Stomach (tissue), 4 donors: ENCODE measurements at regions not wholly inside any gene's neighbourhood (a gene's known extent, or its start where the extent isn't known, plus 50 kb on each side); places are given as distances from the start of the nearest gene placed in this dataset.

ENCODE experiments used
- CTCF ChIP-seq, 7 experiments: fragments of 450-650 bp in 4 of 7; fragments of 200-600 bp in 3 of 7; sonication (generic) in 3 of 7; IDR thresholded peaks; one replicate each; pipeline ENCODE4 v1.5.1; 2016 to 2019; ENCODE audit warnings: antibody characterized with exemption in 7 of 7, control low read depth in 2 of 7, mild to moderate bottlenecking in 1 of 7
- POLR2A ChIP-seq, 4 donors: fragments of 450-650 bp; IDR thresholded peaks; one replicate each; pipeline ENCODE4 v1.6.1; 2016; ENCODE audit warnings: antibody characterized with exemption in 4 of 4, control low read depth in 2 of 4, mild to moderate bottlenecking in 1 of 4, moderate library complexity in 1 of 4

- TF ChIP-seq POLR2A (IDR thresholded peaks at IDR 0.05) (no peak), CTCF (IDR thresholded peaks at IDR 0.05) (no peak)
Observed at GRCh38 chr5:26812714-26813113, 225.7 kb downstream of the CDH9 start.
